Stomach (tissue), 8 donors: ENCODE measurements at regions not wholly inside any gene's neighbourhood (a gene's known extent, or its start where the extent isn't known, plus 50 kb on each side); places are given as distances from the start of the nearest gene placed in this dataset.

Experiments used
- DNase-seq, 2 donors: peaks; one replicate each; pipeline versions ENCODE4 v3.0.0 to v3.0.0-alpha.2; 2013 to 2019
- H3K27ac ChIP-seq, 5 donors: fragments of 200-600 bp in 4 of 5; sonication (generic) in 4 of 5; one replicate each; pipeline ENCODE4 v1.5.1; 2013 to 2019; ENCODE audit warnings: mild to moderate bottlenecking in 1 of 5, moderate library complexity in 1 of 5
- H3K27me3 ChIP-seq, 3 donors: fragments of 200-600 bp; sonication (generic); one replicate each; pipeline ENCODE4 v1.5.1; 2017 to 2019; ENCODE audit warnings: mixed run types in 1 of 3
- H3K36me3 ChIP-seq, 4 donors: fragments of 200-600 bp; sonication (generic); 1 replicate in 3 of 4; 2 replicates in 1 of 4; pipeline ENCODE4 v1.5.1; 2016 to 2019
- H3K4me1 ChIP-seq, 4 donors: fragments of 200-600 bp; sonication (generic); one replicate each; pipeline ENCODE4 v1.5.1; 2016 to 2019
- H3K4me3 ChIP-seq, 4 donors: fragments of 200-600 bp; sonication (generic) in 3 of 4; one replicate each; pipeline ENCODE4 v1.5.1; 2016 to 2019; ENCODE audit warnings: mild to moderate bottlenecking in 1 of 4
- H3K9me3 ChIP-seq, 4 donors: fragments of 200-600 bp; sonication (generic); one replicate each; pipeline ENCODE4 v1.5.1; 2016 to 2019
- EP300 ChIP-seq: sonication (generic); formaldehyde crosslinking; IDR thresholded peaks from one replicate; pipeline ENCODE4 v1.6.1; 2017; ENCODE audit warnings: antibody characterized with exemption
- POLR2A ChIP-seq, 4 donors: fragments of 450-650 bp; IDR thresholded peaks; one replicate each; pipeline ENCODE4 v1.6.1; 2016; ENCODE audit warnings: antibody characterized with exemption in 4 of 4, control low read depth in 2 of 4, mild to moderate bottlenecking in 1 of 4, moderate library complexity in 1 of 4
- POLR2AphosphoS5 ChIP-seq, 3 donors: sonication (generic); formaldehyde crosslinking; IDR thresholded peaks; one replicate each; pipeline ENCODE4 v1.6.1; 2016; ENCODE audit warnings: antibody characterized with exemption in 3 of 3
- WGBS, 5 donors: extraction: QIAGEN DNeasy Blood & Tissue Kit in 3 of 5; methylation state at CpG; one replicate each; pipeline versions ENCODE4 v1.1.5 to v1.1.7; 2013 to 2018; 5-methylcytosine and 5-hydroxymethylcytosine counted together
- intact Hi-C: fragments of 100-400 bp; cut with DNase I; formaldehyde crosslinking; loops from one replicate; pipeline ENCODE4 v1.15.1; 2023; ENCODE audit warnings: low total_unique reads
- TF ChIP-seq, protein P1 (sequence below), 7 experiments: fragments of 450-650 bp in 4 of 7; fragments of 200-600 bp in 3 of 7; sonication (generic) in 3 of 7; IDR thresholded peaks; one replicate each; pipeline ENCODE4 v1.5.1; 2016 to 2019; ENCODE audit warnings: antibody characterized with exemption in 7 of 7, control low read depth in 2 of 7, mild to moderate bottlenecking in 1 of 7
- donor health status: healthy with polysubstance abuse.
- donor health status: Bipolar disorder and iron deficiency.
- donor health status: healthy.

DNA sequence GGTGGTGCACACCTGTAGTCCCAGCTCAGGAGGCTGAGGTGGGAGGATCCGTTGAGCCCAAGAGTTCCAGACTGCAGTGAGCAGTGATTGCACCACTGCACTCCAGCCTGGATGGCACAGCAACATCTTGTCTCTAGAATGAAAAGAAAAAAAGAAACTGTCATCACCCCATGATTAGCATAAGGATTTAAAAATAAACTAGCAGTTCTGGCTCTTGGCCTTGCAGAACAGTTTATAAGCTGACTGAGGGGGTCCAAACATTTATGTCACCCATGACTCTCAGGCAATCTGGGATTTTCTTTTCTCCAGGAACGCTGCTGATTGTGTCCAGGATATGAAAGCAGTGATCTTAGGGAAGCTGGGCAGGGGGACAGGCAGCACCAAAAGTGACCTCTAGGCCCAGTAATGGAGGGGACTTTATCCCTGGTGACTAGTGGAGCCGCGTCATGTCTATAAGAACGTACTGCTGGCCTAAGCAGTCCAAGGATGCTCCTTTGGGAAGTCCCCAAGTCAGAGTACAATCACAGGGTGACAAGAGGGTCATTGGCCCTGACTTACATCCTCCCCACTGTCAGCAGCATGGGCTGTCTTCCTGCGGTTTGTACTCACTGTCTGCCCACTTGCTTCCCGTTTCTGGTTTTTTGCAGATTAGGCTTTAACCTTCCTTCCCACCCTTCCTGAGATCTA, 177.4 kb downstream of the ARHGAP12 start:
- H3K4me3 ChIP-seq: no peak overlapping the region
- peak in 1 of 2 donors; percentile 42 for DNase-seq
- H3K9me3 ChIP-seq: no peaks in the 10 kb centered on the region
- no peaks in the 10 kb centered on the region for H3K27me3 ChIP-seq
- H3K36me3 ChIP-seq: no peaks in the 10 kb centered on the region
- H3K27ac ChIP-seq: peak overlapping the region in 3 of 5 donors; percentile 42 to 75 (median 66)
- TF ChIP-seq POLR2A (IDR thresholded peaks at IDR 0.05): no peak
- TF ChIP-seq EP300: no peak
- TF ChIP-seq POLR2AphosphoS5 (IDR thresholded peaks at IDR 0.05): no peak
- TF ChIP-seq, protein P1, sequence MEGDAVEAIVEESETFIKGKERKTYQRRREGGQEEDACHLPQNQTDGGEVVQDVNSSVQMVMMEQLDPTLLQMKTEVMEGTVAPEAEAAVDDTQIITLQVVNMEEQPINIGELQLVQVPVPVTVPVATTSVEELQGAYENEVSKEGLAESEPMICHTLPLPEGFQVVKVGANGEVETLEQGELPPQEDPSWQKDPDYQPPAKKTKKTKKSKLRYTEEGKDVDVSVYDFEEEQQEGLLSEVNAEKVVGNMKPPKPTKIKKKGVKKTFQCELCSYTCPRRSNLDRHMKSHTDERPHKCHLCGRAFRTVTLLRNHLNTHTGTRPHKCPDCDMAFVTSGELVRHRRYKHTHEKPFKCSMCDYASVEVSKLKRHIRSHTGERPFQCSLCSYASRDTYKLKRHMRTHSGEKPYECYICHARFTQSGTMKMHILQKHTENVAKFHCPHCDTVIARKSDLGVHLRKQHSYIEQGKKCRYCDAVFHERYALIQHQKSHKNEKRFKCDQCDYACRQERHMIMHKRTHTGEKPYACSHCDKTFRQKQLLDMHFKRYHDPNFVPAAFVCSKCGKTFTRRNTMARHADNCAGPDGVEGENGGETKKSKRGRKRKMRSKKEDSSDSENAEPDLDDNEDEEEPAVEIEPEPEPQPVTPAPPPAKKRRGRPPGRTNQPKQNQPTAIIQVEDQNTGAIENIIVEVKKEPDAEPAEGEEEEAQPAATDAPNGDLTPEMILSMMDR (IDR thresholded peaks at IDR 0.05): no peak
- WGBS, 5 donors: 46 to 73% (median 69%) methylated on average over 7 of the region's 7 CpGs
- peaks cover 13 to 39% (median 22%) of the 10 kb centered on the region in 4 donors for H3K4me1 ChIP-seq
- intact Hi-C loops: no loop called here

DNA sequence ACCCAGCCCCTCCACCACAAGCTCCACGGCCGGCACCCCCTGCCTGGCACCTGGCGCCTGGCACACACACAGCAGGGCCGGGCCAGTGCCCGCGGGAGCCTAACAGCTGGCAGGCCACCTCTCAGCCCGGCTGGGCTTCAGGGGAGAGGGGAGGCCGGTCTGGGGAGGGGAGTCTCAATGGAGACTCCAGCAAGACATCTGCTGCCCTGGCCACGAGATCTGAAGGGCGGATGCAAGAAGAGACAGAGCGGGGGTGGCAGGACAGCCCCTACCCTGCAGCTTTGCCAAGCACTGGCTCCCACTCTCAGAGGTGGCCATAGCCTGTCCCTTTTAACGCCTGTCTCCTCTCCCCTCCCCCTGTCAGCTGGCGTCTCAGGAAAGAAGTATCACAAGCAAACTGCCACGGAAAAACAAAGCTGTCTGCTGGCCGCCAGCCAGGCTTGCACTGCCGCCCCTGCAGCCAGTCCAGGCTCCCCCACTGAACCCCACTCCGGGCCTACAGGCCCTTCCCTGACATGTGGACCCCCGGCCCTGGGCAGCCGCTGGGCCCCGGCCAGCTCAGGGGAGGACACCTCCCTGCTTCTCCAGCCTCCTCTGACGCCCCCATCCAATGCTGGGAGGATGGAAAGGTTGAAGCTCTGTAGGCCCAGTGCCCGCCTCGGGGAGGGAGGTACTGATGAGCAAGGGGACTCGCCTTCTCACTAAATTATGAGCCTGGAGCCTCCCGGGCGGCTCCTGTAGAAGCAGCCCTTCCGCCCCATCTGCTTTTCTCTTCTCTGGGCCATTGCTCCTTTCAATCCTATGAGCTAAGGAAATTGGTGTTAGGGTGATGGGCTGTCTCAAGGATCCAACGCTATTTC, 178.4 kb downstream of the ARHGAP12 start:
- DNase-seq: peak in 1 of 2 donors; percentile 83
- peak overlapping the region; percentile 7 to 75 (median 57) for H3K27ac ChIP-seq
- H3K27me3 ChIP-seq: no peaks in the 10 kb centered on the region
- no peaks in the 10 kb centered on the region for H3K36me3 ChIP-seq
- TF ChIP-seq, protein P1 (IDR thresholded peaks at IDR 0.05): no peak
- TF ChIP-seq EP300 (no peak), POLR2A (IDR thresholded peaks at IDR 0.05) (no peak), POLR2AphosphoS5 (IDR thresholded peaks at IDR 0.05) (no peak)
- H3K4me3 ChIP-seq: no peak overlapping the region
- intact Hi-C loops: no loop called here
- WGBS, 5 donors: 42 to 55% (median 47%) methylated on average over 16 to 28 of the region's 28 CpGs
- no peaks in the 10 kb centered on the region for H3K9me3 ChIP-seq
- H3K4me1 ChIP-seq: peaks cover 13 to 39% (median 21%) of the 10 kb centered on the region in 4 donors

- no peaks in the 10 kb centered on the region for H3K9me3 ChIP-seq
- H3K36me3 ChIP-seq: no peaks in the 10 kb centered on the region
- peak overlapping the region in 3 of 5 donors; percentile 57 to 75 (median 66) for H3K27ac ChIP-seq
- TF ChIP-seq, protein P1 (IDR thresholded peaks at IDR 0.05): no peak
- no peak for TF ChIP-seq POLR2A (IDR thresholded peaks at IDR 0.05)
- TF ChIP-seq POLR2AphosphoS5 (IDR thresholded peaks at IDR 0.05): no peak
- TF ChIP-seq EP300: no peak
- intact Hi-C loops: no loop called here
- peak in 1 of 2 donors; percentile 63 for DNase-seq
- H3K4me1 ChIP-seq: peaks cover 13 to 33% (median 18%) of the 10 kb centered on the region in 4 donors
- H3K4me3 ChIP-seq: no peak overlapping the region
- no peaks in the 10 kb centered on the region for H3K27me3 ChIP-seq
- WGBS, 5 donors: 65 to 76% (median 71%) methylated on average over 11 to 13 of the region's 13 CpGs
These were observed 179.3 kb downstream of the ARHGAP12 start for GRCh38 chr10:31749301-31749700.

- WGBS, 5 donors: 70 to 77% (median 76%) methylated on average over 9 of the region's 9 CpGs
- H3K36me3 ChIP-seq: no peaks in the 10 kb centered on the region
- intact Hi-C loops: no loop called here
- no peak for TF ChIP-seq POLR2A (IDR thresholded peaks at IDR 0.05)
- no peak for TF ChIP-seq EP300
- TF ChIP-seq, protein P1 (IDR thresholded peaks at IDR 0.05): no peak
- peak in 1 of 3 donors; percentile 22 for TF ChIP-seq POLR2AphosphoS5 (IDR thresholded peaks at IDR 0.05)
- DNase-seq: no peak
- H3K9me3 ChIP-seq: no peaks in the 10 kb centered on the region
- H3K27ac ChIP-seq: peak overlapping the region in 1 of 5 donors; percentile 8
- peaks cover 13 to 21% (median 17%) of the 10 kb centered on the region in 4 donors for H3K4me1 ChIP-seq
- H3K4me3 ChIP-seq: no peak overlapping the region
- no peaks in the 10 kb centered on the region for H3K27me3 ChIP-seq
These were observed 182.8 kb downstream of the ARHGAP12 start for GRCh38 chr10:31745612-31746376.
